Cardiac muscle cell (in vitro differentiated cells and primary cell): ENCODE measurements at regions not wholly inside any gene's neighbourhood (a gene's known extent, or its start where the extent isn't known, plus 50 kb on each side); places are given as distances from the start of the nearest gene placed in this dataset.

Experiments used
- DNase-seq, 2 donors: peaks; one replicate each; pipeline versions ENCODE4 v3.0.0 to v3.0.0-alpha.2; 2010 to 2017; ENCODE audit warnings: low read depth in 1 of 2, low spot score in 1 of 2
- H3K27ac ChIP-seq: fragments of 200-600 bp; sonication (generic); 2 replicates; pipeline ENCODE4 v1.5.1; 2016
- H3K27me3 ChIP-seq: fragments of 200-600 bp; sonication (generic); 2 replicates; pipeline ENCODE4 v1.6.0; 2016; ENCODE audit warnings: control low read depth
- H3K36me3 ChIP-seq: fragments of 200-600 bp; sonication (generic); 2 replicates; pipeline ENCODE4 v1.5.1; 2016; ENCODE audit warnings: control low read depth
- H3K4me1 ChIP-seq: fragments of 200-600 bp; sonication (generic); 2 replicates; pipeline ENCODE4 v1.8.1; 2017; ENCODE audit warnings: low read depth, mild to moderate bottlenecking, mixed run types
- H3K4me3 ChIP-seq: fragments of 200-600 bp; sonication (generic); 2 replicates; pipeline ENCODE4 v1.5.1; 2016; ENCODE audit warnings: mild to moderate bottlenecking
- H3K9me3 ChIP-seq: fragments of 200-600 bp; sonication (generic); 2 replicates; pipeline ENCODE4 v1.5.1; 2017; ENCODE audit warnings: low read depth, mild to moderate bottlenecking, control low read depth
- CTCF ChIP-seq: IDR thresholded peaks from 2 replicates; pipeline ENCODE4 v1.5.1; 2012; ENCODE audit warnings: low read depth, mild to moderate bottlenecking, low read length

- Histone ChIP-seq H3K4me3 (no peak overlapping the region), H3K9me3 (no peaks in the 10 kb centered on the region), H3K27ac (no peak overlapping the region), H3K36me3 (no peaks in the 10 kb centered on the region), H3K4me1 (no peaks in the 10 kb centered on the region), H3K27me3 (no peaks in the 10 kb centered on the region)
- no peak for TF ChIP-seq CTCF
- DNase-seq = no peak
Observed at GRCh38 chr4:184887947-184888346, 62.2 kb upstream of the ACSL1 start.

- Histone ChIP-seq H3K27ac (no peak overlapping the region), H3K27me3 (no peaks in the 10 kb centered on the region), H3K9me3 (no peaks in the 10 kb centered on the region), H3K4me1 (no peaks in the 10 kb centered on the region), H3K4me3 (no peak overlapping the region), H3K36me3 (no peaks in the 10 kb centered on the region)
- TF ChIP-seq CTCF = no peak
- no peak for DNase-seq
Observed at GRCh38 chr4:184889666-184890335, 64.0 kb upstream of the ACSL1 start.

- H3K36me3 ChIP-seq = no peaks in the 10 kb centered on the region
- TF ChIP-seq CTCF = no peak
Observed at GRCh38 chr4:184890499-184890898, 64.7 kb upstream of the ACSL1 start.

GRCh38 chr4:184891816-184892397, 66.1 kb upstream of the ACSL1 start:
- H3K27me3 ChIP-seq = no peaks in the 10 kb centered on the region
- no peak overlapping the region for H3K4me3 ChIP-seq
- no peak overlapping the region for H3K27ac ChIP-seq
- H3K9me3 ChIP-seq = no peaks in the 10 kb centered on the region
- H3K36me3 ChIP-seq = no peaks in the 10 kb centered on the region
- TF ChIP-seq CTCF = no peak
- no peaks in the 10 kb centered on the region for H3K4me1 ChIP-seq
- DNase-seq = no peak

More at GRCh38 chr4:184890499-184890898, 64.7 kb upstream of the ACSL1 start:
- H3K9me3 ChIP-seq = no peaks in the 10 kb centered on the region
- H3K27ac ChIP-seq = no peak overlapping the region
- no peak for DNase-seq
- H3K27me3 ChIP-seq = no peaks in the 10 kb centered on the region
- H3K4me3 ChIP-seq = no peak overlapping the region
- H3K4me1 ChIP-seq = no peaks in the 10 kb centered on the region

- no peaks in the 10 kb centered on the region for H3K27me3 ChIP-seq
- H3K4me3 ChIP-seq = no peak overlapping the region
- DNase-seq = no peak
- no peaks in the 10 kb centered on the region for H3K4me1 ChIP-seq
- no peaks in the 10 kb centered on the region for H3K9me3 ChIP-seq
- TF ChIP-seq CTCF = no peak
- H3K27ac ChIP-seq = no peak overlapping the region
- H3K36me3 ChIP-seq = no peaks in the 10 kb centered on the region
Observed at GRCh38 chr4:184892999-184893398, 67.2 kb upstream of the ACSL1 start.
